Daoy (cell line): ENCODE measurements at regions not wholly inside any gene's neighbourhood (a gene's known extent, or its start where the extent isn't known, plus 50 kb on each side); places are given as distances from the start of the nearest gene placed in this dataset.
"Not testable (repeated sequence)": the region's sequence is repeated elsewhere in the genome, so short reads cannot be mapped to it uniquely, and the experiment has no call there.

ENCODE experiments used
- DNase-seq: peaks from one replicate; pipeline ENCODE4 v3.0.0-alpha.2; 2015; ENCODE audit warnings: low read depth

DNA sequence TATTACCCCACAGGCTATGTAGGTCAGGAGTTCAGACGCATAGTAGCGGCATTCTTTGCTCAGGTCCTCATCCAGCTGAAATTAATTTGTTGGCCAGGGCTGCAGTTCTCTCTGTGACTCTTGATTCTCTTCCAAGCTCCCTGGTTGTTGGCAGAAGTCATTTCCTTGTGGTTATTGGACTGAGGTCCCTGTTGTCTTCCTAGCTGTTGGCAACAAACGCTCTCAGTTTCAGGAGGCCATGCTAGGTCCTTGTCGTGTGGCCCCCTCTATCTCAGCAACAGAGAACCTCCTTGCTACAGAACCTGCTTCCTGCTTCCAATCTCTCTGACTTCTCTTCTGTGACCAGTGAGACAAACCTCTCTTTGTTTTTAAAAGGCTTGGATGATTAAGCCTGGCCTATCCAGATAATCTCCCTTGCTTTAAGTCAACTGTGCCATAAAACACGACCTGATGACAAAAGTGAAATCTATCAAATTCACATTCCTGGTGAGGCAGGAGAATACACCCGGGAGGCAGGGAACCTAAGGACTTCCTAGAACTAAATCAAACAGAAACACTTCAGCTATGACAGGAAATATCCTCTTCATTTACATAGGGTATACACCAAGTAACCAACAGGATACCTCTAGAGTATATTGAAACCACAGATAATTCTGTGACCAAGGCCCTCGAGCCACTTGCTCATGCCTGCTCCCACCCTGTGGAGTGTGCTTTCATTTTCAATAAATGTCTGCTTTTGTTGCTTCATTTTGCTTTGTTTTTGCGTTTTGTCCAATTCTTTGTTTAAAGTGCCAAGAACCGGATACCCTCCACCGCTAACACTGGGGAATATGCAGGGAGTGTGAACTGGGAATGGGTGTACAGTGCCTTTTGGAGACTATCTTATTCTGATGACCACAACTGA, 196.0 kb downstream of the BTBD3 start:
- DNase-seq, result peak; percentile 20

- DNase-seq, result not testable (repeated sequence)
These were observed 211.4 kb downstream of the BTBD3 start for GRCh38 chr20:12129114-12129513.

- DNase-seq, result not testable (repeated sequence)
These were observed 211.8 kb downstream of the BTBD3 start for GRCh38 chr20:12129532-12129931.

- peak; percentile 4 for DNase-seq
These were observed 213.1 kb downstream of the BTBD3 start for GRCh38 chr20:12130781-12131180.

GRCh38 chr20:12133553-12133952, 215.9 kb downstream of the BTBD3 start:
- DNase-seq, result no peak

DNA sequence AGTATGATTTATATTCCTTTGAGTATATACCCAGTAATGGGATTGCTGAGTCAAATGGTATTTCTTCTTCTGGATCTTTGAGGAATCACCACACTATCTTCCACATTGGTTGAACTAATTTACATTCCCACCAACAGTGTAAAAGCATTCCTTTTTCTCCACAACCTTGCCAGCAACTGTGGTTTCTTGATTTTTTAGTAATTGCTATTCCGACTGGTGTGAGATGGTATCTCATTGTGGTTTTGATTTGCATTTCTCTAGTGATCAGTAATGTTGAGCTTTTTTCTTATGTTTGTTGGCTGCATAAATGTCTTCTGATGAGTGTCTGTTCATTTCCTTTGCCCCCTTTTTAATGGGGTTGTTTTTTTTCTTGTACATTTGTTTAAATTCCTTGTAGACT, 228.3 kb downstream of the BTBD3 start:
- DNase-seq, result not testable (repeated sequence)

GRCh38 chr20:12152996-12153395, 235.3 kb downstream of the BTBD3 start:
- DNase-seq, result peak; percentile 47

GRCh38 chr20:12153628-12154027, 235.9 kb downstream of the BTBD3 start:
- DNase-seq, result peak; percentile 58

DNA sequence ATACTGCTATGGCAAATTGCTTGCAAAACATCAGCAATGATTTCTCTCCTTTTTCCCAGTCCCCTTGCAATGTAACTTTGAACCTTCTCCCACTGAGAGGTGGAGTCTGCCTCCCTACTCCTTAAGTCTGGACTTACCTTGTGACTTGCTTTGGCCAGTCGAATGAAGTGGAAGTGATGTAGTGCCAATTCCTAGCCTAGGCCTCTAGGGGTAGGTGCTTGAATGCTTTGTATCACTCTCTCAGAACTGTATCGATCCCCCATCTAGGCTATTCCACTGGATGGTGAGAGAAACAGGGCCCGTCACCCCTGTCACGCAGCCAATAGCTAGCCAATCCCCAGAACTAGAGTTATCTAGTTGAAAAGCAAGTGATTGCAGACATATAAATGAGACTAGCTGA, 238.6 kb downstream of the BTBD3 start:
- DNase-seq, result no peak

DNA sequence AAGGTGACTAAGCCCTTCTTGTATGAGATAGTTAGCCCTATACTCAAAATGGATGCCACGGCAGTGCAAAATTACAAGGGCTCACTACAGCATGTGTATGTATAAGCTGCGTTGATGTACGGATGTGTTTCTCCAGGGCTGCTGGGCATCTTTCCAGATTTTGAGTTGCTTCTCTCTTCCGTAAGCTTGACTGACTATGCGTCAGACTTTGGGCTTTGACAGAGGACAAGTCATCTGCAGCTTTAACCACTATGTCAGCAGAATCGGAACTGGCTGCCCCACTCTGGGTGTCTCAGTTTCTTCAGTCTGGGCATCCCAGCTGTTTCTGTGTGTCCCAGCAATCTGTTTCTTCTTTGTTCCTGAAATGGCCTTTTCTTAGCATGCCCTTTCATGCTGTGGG, 241.6 kb downstream of the BTBD3 start:
- no peak for DNase-seq

DNA sequence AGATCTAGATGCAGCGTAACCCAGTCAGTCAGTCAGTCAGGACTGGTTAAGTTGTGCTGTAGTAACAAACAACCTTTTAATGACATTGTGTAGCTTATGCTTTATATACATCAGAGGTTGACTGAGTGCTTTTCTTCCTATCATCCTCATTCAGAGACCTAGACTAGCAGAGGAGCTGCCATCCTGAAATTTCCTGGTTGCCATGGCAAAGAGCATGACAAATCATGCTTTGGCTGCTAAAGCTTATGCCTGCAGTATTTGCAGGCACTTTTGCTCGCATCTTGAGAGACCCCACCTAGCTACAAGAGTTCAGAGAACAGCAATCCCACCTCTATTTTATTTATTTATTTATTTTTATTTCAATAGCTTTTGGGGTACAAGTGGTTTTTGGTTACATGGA, 244.0 kb downstream of the BTBD3 start:
- no peak for DNase-seq

DNA sequence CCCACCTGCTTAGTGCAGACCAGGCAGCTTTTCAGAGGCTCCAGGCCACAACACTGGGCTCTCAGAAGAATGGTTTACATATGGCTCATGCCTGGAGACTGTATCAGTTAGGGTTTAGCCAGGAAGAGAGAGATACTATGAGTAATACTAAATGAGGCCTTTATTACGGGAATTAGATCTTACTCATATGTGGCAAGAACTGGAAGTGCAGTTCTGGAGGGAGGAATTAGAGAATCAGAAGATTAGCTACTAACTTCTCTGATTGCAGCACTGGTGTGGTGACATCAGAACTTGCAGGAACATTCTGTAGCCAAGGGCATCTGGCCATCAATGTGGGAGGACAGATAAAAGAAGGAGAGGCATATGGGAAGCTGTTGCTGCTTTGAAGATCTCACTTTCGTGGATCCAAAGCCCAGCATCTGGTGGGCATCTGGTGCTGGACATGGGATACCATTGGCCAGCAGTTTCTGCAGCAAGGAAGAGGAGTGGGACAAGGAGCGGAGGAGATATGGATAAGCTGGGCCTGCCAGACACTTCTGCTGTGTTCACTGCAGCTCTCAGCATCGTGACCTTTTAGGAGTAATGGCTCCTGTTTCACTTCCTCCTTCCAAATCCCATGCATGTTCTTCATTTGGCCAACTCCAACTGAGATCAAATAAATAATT, 248.5 kb downstream of the BTBD3 start:
- peak; percentile 37 for DNase-seq

DNA sequence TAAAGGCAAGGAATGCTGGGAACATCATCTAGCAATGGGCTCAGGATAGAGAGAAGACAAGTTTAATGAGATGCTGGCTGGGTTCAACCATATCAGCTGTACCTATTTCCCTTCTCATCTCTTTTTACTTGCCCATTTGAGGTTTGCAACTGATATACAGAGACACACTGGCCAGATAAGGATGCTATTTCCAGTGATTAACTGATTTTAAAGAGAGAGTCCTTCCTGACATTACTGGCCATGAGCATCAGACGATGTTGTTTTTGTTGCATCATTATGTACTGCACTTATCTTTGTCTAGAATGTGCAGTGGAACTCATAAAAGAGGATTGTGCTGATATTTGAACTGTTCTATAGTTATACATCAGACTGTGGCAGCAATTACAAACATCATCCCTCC, 252.7 kb downstream of the BTBD3 start:
- no peak for DNase-seq

GRCh38 chr20:12171923-12172524, 254.3 kb downstream of the BTBD3 start:
- DNase-seq, result peak; percentile 9

GRCh38 chr20:12173347-12174012, 255.8 kb downstream of the BTBD3 start:
- DNase-seq, result no peak

GRCh38 chr20:12175538-12175937, 257.8 kb downstream of the BTBD3 start:
- DNase-seq, result no peak

DNA sequence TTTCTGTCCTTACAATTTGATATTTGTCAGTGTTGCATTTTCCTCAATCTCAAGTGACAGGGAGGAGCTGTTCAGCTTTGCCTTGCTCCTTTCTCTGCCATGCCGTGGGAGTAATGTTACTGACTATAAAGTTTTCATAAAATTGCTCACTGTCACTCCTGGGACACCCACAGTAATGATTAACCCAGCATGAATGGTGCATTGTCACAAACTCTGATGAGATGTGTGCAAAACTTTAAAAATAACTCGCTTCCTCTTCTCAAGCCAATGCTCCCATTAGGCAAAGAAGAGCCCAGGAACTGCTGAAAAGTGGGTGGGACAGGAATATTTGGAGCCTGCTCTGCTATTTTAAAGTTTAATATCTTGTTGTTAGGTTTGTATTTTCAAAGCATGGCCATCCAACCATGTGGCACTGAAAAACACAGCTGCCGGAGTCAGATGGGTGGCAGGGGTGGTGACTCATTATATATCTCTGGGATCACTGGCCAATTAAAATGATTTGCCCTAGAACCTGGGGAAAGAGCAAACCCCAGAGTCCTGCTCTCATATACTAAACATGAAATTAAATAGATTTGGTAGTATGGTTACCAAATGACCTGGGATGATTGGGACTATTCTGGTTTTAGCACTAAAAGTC, 260.1 kb downstream of the BTBD3 start:
- DNase-seq, result no peak

DNA sequence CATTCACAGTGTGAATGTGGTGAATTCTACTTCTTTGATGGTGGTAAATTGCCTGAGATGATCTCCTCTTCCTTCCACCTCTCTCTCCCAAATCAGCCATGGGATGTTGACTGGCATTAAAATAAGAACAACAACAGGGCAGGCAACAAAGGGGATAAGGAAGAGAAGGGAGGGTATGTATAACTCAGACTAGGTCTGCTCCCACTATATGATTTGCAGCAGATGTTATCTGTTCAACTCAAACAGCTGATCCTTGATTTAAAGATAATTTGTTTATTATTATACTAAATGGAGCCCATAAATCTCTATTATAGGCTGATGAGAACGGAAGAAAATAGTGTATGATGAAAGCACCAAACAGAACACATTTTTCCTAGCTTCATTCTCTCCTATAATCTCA, 262.0 kb downstream of the BTBD3 start:
- DNase-seq, result no peak

DNA sequence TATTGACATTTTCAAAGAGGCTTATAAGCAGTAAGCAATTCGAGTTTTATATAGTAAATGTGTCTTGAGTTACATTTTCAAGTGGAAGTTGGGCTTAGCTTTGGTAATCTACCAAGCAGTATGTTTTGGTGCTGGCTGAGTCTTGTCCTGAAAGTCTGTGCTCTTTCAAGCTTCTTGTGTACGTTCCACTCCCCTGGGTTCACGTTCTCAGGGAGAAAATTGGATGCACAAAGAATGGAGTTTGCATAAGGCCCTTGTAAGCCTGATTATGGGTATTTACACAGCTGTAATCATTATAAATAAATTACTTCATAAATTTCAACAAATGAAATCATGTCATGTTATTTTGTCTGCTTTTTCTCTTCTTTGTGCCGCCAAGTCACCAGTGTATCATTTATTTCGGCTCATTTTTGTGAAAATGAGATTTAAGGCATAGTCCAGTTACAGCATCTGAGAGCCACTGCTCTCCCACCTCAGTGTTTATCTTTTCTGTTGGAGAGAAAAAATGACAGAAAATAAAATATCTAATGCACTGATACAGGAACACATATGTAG, 262.5 kb downstream of the BTBD3 start:
- no peak for DNase-seq

DNA sequence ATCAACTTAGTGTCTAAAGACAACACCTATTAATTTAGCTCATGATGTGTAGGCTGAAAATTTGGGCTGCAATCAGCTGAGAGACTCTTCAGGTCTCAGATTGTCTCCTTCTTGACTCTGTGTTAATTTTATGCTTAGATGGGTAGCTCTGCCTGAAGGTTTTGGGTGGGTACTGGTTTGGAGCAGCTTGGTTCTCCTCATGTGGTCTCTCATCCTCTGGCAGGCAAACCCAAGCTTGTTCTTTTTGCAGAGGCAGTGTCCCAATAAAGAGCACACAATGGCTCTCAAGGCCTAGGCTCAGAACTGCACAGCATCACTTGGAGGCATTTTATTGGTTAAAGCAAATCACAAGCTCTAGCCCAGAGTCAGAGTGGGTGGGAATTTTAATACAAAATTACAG, 280.6 kb downstream of the BTBD3 start:
- no peak for DNase-seq

- no peak for DNase-seq
These were observed 282.0 kb downstream of the BTBD3 start for GRCh38 chr20:12199703-12200102.
